IMR-90 (cell line): ENCODE measurements at regions not wholly inside any gene's neighbourhood (a gene's known extent, or its start where the extent isn't known, plus 50 kb on each side); places are given as distances from the start of the nearest gene placed in this dataset.
A peak's percentile ranks its signal among the peaks of the same experiment; 100 is the strongest.

Experiments
- ATAC-seq: fragments of 200-7000 bp; cut with Tn5 transposase; 2 replicates; pipeline ENCODE4 v1.9.1; 2020; ENCODE audit warnings: low read depth, mild to moderate bottlenecking, moderate library complexity
- BruUV-seq: library from RNA; stranded (reverse); fragments of 400-500 nt; replicated peaks from 2 replicates; lab custom pipeline; 2021; lab: Mats Ljungman, UMichigan
- CTCF ChIA-PET: fragments of 300-600 bp; formaldehyde crosslinking; extraction: SDS; loops from one replicate; lab custom pipeline; 2021; ENCODE audit warnings: antibody characterized with exemption; lab: Yijun Ruan, JAX
- POLR2A ChIA-PET: fragments of 300-600 bp; sonication (Branson Sonifier 250); formaldehyde crosslinking; loops from one replicate; lab custom pipeline; 2022; ENCODE audit warnings: antibody characterized with exemption; ENCODE audit not compliant: unreplicated experiment; lab: Charles Lee
- DNase-seq: peaks from one replicate; pipeline ENCODE4 v3.0.0; 2013
- H2AFZ ChIP-seq: replicated peaks from 2 replicates; pipeline ENCODE3; 2013; ENCODE audit warnings: low read length, mild to moderate bottlenecking; ENCODE audit not compliant: poor library complexity
- H2AK5ac ChIP-seq: 2 replicates; pipeline ENCODE4 v1.6.1; 2013; ENCODE audit warnings: low read depth, low read length, inconsistent platforms
- H2AK9ac ChIP-seq: replicated peaks from 2 replicates; pipeline ENCODE3; 2013; ENCODE audit warnings: mild to moderate bottlenecking, low read depth, low read length, moderate library complexity; ENCODE audit not compliant: poor library complexity
- H2BK120ac ChIP-seq: 2 replicates; pipeline ENCODE4 v1.6.1; 2013; ENCODE audit warnings: low read depth, low read length, inconsistent platforms
- H2BK15ac ChIP-seq: 3 replicates; pipeline ENCODE4 v1.6.1; 2013; ENCODE audit warnings: low read depth, low read length, inconsistent platforms
- H2BK20ac ChIP-seq: 2 replicates; pipeline ENCODE4 v1.6.1; 2013; ENCODE audit warnings: low read depth, mild to moderate bottlenecking, inconsistent platforms, low read length, moderate library complexity
- H2BK5ac ChIP-seq: 2 replicates; pipeline ENCODE4 v1.6.1; 2013; ENCODE audit warnings: mild to moderate bottlenecking, low read depth, low read length, inconsistent platforms; ENCODE audit not compliant: poor library complexity, severe bottlenecking
- H3K14ac ChIP-seq: replicated peaks from 2 replicates; pipeline ENCODE4 v1.6.1; 2013; ENCODE audit warnings: low read depth, low read length, inconsistent platforms
- H3K18ac ChIP-seq: 2 replicates; pipeline ENCODE4 v1.6.1; 2013; ENCODE audit warnings: low read depth, low read length, control low read depth
- H3K23ac ChIP-seq: 2 replicates; pipeline ENCODE4 v1.6.1; 2013; ENCODE audit warnings: low read depth, low read length, inconsistent platforms
- H3K27ac ChIP-seq: 2 replicates; pipeline ENCODE4 v1.5.1; 2013; ENCODE audit warnings: mild to moderate bottlenecking, control low read depth, low read length; ENCODE audit not compliant: insufficient read depth
- H3K27me3 ChIP-seq: 2 replicates; pipeline ENCODE4 v1.6.1; 2013; ENCODE audit warnings: low read length; ENCODE audit not compliant: control insufficient read depth, insufficient read depth
- H3K36me3 ChIP-seq: 2 replicates; pipeline ENCODE4 v1.6.1; 2013; ENCODE audit warnings: low read length, mixed read lengths; ENCODE audit not compliant: control insufficient read depth, insufficient read depth
- H3K4ac ChIP-seq: 2 replicates; pipeline ENCODE4 v1.6.1; 2013; ENCODE audit warnings: low read depth, low read length, inconsistent platforms
- H3K4me1 ChIP-seq: 2 replicates; pipeline ENCODE4 v1.6.1; 2013; ENCODE audit warnings: low read length, mixed read lengths; ENCODE audit not compliant: control insufficient read depth, insufficient read depth
- H3K4me2 ChIP-seq: 2 replicates; pipeline ENCODE4 v1.6.1; 2013; ENCODE audit warnings: low read depth, mild to moderate bottlenecking, control low read depth, low read length, moderate library complexity
- H3K4me3 ChIP-seq: 2 replicates; pipeline ENCODE4 v1.5.1; 2013; ENCODE audit warnings: low read depth, mild to moderate bottlenecking, control low read depth, low read length, moderate library complexity; ENCODE audit not compliant: insufficient read depth
- H3K56ac ChIP-seq: 2 replicates; pipeline ENCODE4 v1.6.1; 2013; ENCODE audit warnings: low read length, inconsistent platforms; ENCODE audit not compliant: insufficient read depth; ENCODE audit errors: extremely low read depth
- H3K79me1 ChIP-seq, 2 experiments: 2 replicates each; pipeline ENCODE4 v1.6.1; 2013; ENCODE audit warnings: low read length in 2 of 2, inconsistent platforms in 1 of 2, low read depth in 1 of 2
- H3K9ac ChIP-seq: 2 replicates; pipeline ENCODE4 v1.6.1; 2013; ENCODE audit warnings: low read depth, low read length, control low read depth
- H3K9me1 ChIP-seq: 2 replicates; pipeline ENCODE4 v1.6.1; 2013; ENCODE audit warnings: low read length, inconsistent platforms; ENCODE audit not compliant: insufficient read depth
- H3K9me3 ChIP-seq: 2 replicates; pipeline ENCODE4 v1.6.1; 2013; ENCODE audit warnings: low read length; ENCODE audit not compliant: control insufficient read depth, insufficient read depth
- H4K20me1 ChIP-seq: 2 replicates; pipeline ENCODE4 v1.6.1; 2013; ENCODE audit warnings: low read length, inconsistent platforms; ENCODE audit not compliant: insufficient read depth
- H4K5ac ChIP-seq: 2 replicates; pipeline ENCODE4 v1.6.1; 2013; ENCODE audit warnings: mild to moderate bottlenecking, low read depth, low read length, control low read depth
- H4K8ac ChIP-seq, 2 experiments: 2 replicates each; pipeline ENCODE4 v1.6.1; 2013; ENCODE audit warnings: low read depth in 2 of 2, low read length in 2 of 2, control low read depth in 1 of 2, inconsistent platforms in 1 of 2
- H4K91ac ChIP-seq: 2 replicates; pipeline ENCODE4 v1.6.1; 2013; ENCODE audit warnings: low read depth, low read length, inconsistent platforms; ENCODE audit not compliant: insufficient read depth
- BHLHE40 ChIP-seq: fragments of 150-350 bp; IDR thresholded peaks from 2 replicates; pipeline ENCODE4 v1.6.1; 2016; ENCODE audit warnings: mild to moderate bottlenecking, low read depth, low read length
- CEBPB ChIP-seq: IDR thresholded peaks from 2 replicates; pipeline ENCODE4 v1.6.1; 2012; ENCODE audit warnings: low read depth, low read length, improper control_type of control experiment
- CHD1 ChIP-seq: IDR thresholded peaks from 2 replicates; pipeline ENCODE4 v1.6.1; 2012; ENCODE audit warnings: low read depth, low read length, improper control_type of control experiment
- FOS ChIP-seq: fragments of 150-350 bp; IDR thresholded peaks from 2 replicates; pipeline ENCODE4 v1.6.1; 2016; ENCODE audit warnings: low read depth, low read length
- MAFK ChIP-seq: IDR thresholded peaks from 2 replicates; pipeline ENCODE4 v1.6.1; 2012; ENCODE audit warnings: low read depth, low read length, improper control_type of control experiment
- MXI1 ChIP-seq: IDR thresholded peaks from 2 replicates; pipeline ENCODE4 v1.6.1; 2012; ENCODE audit warnings: low read depth, mild to moderate bottlenecking, low read length, moderate library complexity, borderline replicate concordance
- NFE2L2 ChIP-seq: fragments of 150-350 bp; IDR thresholded peaks from 2 replicates; pipeline ENCODE4 v1.6.1; 2016; ENCODE audit warnings: low read depth, mild to moderate bottlenecking, low read length
- POLR2A ChIP-seq: IDR thresholded peaks from 2 replicates; pipeline ENCODE4 v1.6.1; 2012; ENCODE audit warnings: mild to moderate bottlenecking, low read depth, low read length
- RAD21 ChIP-seq: IDR thresholded peaks from 2 replicates; pipeline ENCODE4 v1.6.1; 2012; ENCODE audit warnings: low read length, improper control_type of control experiment
- RCOR1 ChIP-seq: IDR thresholded peaks from 2 replicates; pipeline ENCODE4 v1.6.1; 2012; ENCODE audit warnings: mild to moderate bottlenecking, low read length, improper control_type of control experiment; ENCODE audit not compliant: insufficient replicate concordance
- RFX5 ChIP-seq: IDR thresholded peaks from 2 replicates; pipeline ENCODE4 v1.8.0; 2012; ENCODE audit warnings: low read depth, mild to moderate bottlenecking, low read length, moderate library complexity
- SMC3 ChIP-seq: fragments of 150-350 bp; IDR thresholded peaks from 2 replicates; pipeline ENCODE4 v1.6.1; 2016; ENCODE audit warnings: low read depth, mild to moderate bottlenecking, antibody characterized with exemption, low read length, moderate library complexity
- WGBS, 2 experiments: methylation state at CpG; one replicate each; pipeline versions ENCODE4 v1.1.5 to v1.1.7; 2013; ENCODE audit warnings: missing lambda C conversion rate in 2 of 2; ENCODE audit not compliant: insufficient read length in 1 of 2; ENCODE audit errors: extremely low coverage in 2 of 2; 5-methylcytosine and 5-hydroxymethylcytosine counted together
- dilution Hi-C: fragments of 300-500 bp; cut with HindIII; formaldehyde crosslinking; loops from one replicate; pipeline ENCODE4 v1.14.3; 2018; ENCODE audit warnings: low sequenced_read_pairs; ENCODE audit not compliant: unreplicated experiment
- in situ Hi-C: fragments of 300-500 bp; cut with MboI; formaldehyde crosslinking; loops from 3 replicates; pipeline ENCODE4 v1.14.3; 2019; ENCODE audit warnings: low sequenced_read_pairs, inconsistent platforms, mixed read lengths
- intact Hi-C: fragments of 100-400 bp; cut with micrococcal nuclease; formaldehyde crosslinking; loops from 2 replicates; pipeline ENCODE4 v1.10.0; 2022
- TF ChIP-seq, protein P1 (sequence below): fragments of 150-350 bp; IDR thresholded peaks from 2 replicates; pipeline ENCODE4 v1.6.1; 2017; ENCODE audit warnings: mild to moderate bottlenecking, antibody characterized with exemption, low read length, low read depth
- TF ChIP-seq, protein P2 (sequence below): conservative IDR thresholded peaks from 2 replicates; pipeline ENCODE4 v1.5.1; 2012; ENCODE audit warnings: mild to moderate bottlenecking, low read depth, low read length, improper control_type of control experiment

DNA sequence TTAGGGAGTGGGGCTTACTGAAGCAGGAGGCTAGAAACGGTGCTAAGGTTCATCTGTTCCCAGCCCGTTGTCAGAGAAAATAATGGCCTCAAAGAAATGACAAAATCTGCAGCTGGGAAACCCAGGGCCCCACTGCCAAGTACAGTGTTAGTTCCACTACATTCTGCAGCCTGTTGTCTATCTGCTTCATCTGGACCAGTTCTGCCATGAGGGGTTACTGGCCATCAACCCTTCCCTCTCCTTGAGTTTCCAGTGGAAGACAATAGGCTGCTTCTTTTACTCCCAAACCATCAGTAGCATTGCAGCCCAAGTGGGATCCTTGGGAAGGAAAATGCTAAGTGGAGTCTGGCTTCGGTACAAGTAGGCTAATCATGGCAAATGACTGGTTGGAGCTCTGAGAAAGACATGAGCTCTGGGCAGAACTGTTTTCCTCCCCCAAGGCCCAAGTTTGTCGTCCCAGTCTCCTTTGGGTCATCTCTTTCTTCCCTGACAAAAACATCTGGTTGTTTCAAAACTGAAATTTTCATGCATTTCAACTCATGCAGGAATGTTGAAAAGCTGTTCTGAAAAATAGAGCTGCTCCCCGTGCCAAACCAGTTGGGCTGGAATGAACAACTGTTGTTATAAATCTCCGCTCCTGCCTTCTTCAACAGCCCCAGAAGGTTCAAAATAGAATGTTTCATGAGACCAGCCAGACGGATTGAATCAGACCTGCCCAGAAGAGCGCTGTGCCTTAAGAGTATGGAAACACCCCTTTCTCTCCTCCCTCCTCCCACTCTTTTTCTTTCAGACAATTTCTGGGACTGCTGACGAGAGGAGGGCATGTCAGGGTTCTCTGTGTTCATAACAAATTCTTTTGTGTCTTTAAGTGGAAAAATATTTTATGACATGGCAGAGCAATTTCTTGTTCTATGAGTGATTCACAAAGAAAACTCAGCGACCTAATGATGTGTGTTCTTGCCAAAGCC lies 116.6 kb downstream of the RAB18 start:
- peaks cover 12% of the 10 kb centered on the region for H3K4me1 ChIP-seq
- in situ Hi-C loops, result no loop called here
- peak overlapping the region; percentile 43 for H3K14ac ChIP-seq
- H4K20me1 ChIP-seq, result no peaks in the 10 kb centered on the region
- peak overlapping the region; percentile 43; the same call in 1 of the 2 replicates for H3K23ac ChIP-seq
- H2BK15ac ChIP-seq, result no peak overlapping the region; the same call in 2 of the 3 replicates
- POLR2A ChIA-PET, result no interaction called here
- H4K8ac ChIP-seq, result peak overlapping the region in 1 of 2 experiments; percentile 55; a peak in 2 of 4 replicates
- H3K9ac ChIP-seq, result peak overlapping the region; percentile 56; the same call in 1 of the 2 replicates
- peak overlapping the region; percentile 14; the same call in 1 of the 2 replicates for H4K91ac ChIP-seq
- H2BK120ac ChIP-seq, result peak overlapping the region; percentile 71
- H3K56ac ChIP-seq, result no peak overlapping the region
- H2AK5ac ChIP-seq, result no peak overlapping the region
- H3K9me1 ChIP-seq, result no peaks in the 10 kb centered on the region
- no peaks in the 10 kb centered on the region for H3K36me3 ChIP-seq
- H3K9me3 ChIP-seq, result no peaks in the 10 kb centered on the region
- 20% methylated on average over 1 of the region's 10 CpGs; no CpG with 5 or more reads in 1 of the 2 experiments for WGBS, 2 experiments
- H2AFZ ChIP-seq, result peak overlapping the region; percentile 46
- no peaks in the 10 kb centered on the region for H3K79me1 ChIP-seq
- peak; percentile 58 for DNase-seq
- peak overlapping the region; percentile 73; the same call in 1 of the 2 replicates for H3K27ac ChIP-seq
- CTCF ChIA-PET, result interaction anchor here (0.6 to 1.2 kb wide), 2 partner anchors 10 to 361 kb away, joined by 3 to 11 read pairs; no protein-coding TSS in a partner anchor
- peak overlapping the region; percentile 93 for H3K4me2 ChIP-seq
- H2BK5ac ChIP-seq, result peak overlapping the region; percentile 75
- H3K18ac ChIP-seq, result peak overlapping the region; percentile 53
- H3K4me3 ChIP-seq, result peak overlapping the region; percentile 9; the same call in 1 of the 2 replicates
- peak; percentile 86 for ATAC-seq
- H3K4ac ChIP-seq, result peak overlapping the region; percentile 67
- H2AK9ac ChIP-seq, result peak overlapping the region; percentile 25
- intact Hi-C loops, result no loop called here
- peaks cover 7% of the 10 kb centered on the region for H3K27me3 ChIP-seq
- H4K5ac ChIP-seq, result peak overlapping the region; percentile 80
- dilution Hi-C loops, result no loop called here
- peak overlapping the region; percentile 38 for H2BK20ac ChIP-seq
- BruUV-seq, result no TSS peak
- no peak for TF ChIP-seq MXI1
- no peak for TF ChIP-seq NFE2L2
- no peak for TF ChIP-seq POLR2A
- no peak for TF ChIP-seq RFX5
- no peak for TF ChIP-seq SMC3
- TF ChIP-seq, protein P1, sequence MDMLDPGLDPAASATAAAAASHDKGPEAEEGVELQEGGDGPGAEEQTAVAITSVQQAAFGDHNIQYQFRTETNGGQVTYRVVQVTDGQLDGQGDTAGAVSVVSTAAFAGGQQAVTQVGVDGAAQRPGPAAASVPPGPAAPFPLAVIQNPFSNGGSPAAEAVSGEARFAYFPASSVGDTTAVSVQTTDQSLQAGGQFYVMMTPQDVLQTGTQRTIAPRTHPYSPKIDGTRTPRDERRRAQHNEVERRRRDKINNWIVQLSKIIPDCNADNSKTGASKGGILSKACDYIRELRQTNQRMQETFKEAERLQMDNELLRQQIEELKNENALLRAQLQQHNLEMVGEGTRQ, result no peak
- no peak for TF ChIP-seq MAFK
- TF ChIP-seq RAD21, result no peak
- TF ChIP-seq FOS, result no peak
- no peak for TF ChIP-seq RCOR1
- TF ChIP-seq CHD1, result no peak
- TF ChIP-seq BHLHE40, result no peak
- TF ChIP-seq, protein P2, sequence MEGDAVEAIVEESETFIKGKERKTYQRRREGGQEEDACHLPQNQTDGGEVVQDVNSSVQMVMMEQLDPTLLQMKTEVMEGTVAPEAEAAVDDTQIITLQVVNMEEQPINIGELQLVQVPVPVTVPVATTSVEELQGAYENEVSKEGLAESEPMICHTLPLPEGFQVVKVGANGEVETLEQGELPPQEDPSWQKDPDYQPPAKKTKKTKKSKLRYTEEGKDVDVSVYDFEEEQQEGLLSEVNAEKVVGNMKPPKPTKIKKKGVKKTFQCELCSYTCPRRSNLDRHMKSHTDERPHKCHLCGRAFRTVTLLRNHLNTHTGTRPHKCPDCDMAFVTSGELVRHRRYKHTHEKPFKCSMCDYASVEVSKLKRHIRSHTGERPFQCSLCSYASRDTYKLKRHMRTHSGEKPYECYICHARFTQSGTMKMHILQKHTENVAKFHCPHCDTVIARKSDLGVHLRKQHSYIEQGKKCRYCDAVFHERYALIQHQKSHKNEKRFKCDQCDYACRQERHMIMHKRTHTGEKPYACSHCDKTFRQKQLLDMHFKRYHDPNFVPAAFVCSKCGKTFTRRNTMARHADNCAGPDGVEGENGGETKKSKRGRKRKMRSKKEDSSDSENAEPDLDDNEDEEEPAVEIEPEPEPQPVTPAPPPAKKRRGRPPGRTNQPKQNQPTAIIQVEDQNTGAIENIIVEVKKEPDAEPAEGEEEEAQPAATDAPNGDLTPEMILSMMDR, result no peak
- TF ChIP-seq CEBPB, result no peak
